IPS-NIHi7 (cell line): ENCODE measurements at regions not wholly inside any gene's neighbourhood (a gene's known extent, or its start where the extent isn't known, plus 50 kb on each side); places are given as distances from the start of the nearest gene placed in this dataset.

Experiments
- DNase-seq: peaks from one replicate; pipeline ENCODE4 v3.0.0; 2012; ENCODE audit warnings: mixed read lengths; ENCODE audit errors: extremely low spot score

DNA sequence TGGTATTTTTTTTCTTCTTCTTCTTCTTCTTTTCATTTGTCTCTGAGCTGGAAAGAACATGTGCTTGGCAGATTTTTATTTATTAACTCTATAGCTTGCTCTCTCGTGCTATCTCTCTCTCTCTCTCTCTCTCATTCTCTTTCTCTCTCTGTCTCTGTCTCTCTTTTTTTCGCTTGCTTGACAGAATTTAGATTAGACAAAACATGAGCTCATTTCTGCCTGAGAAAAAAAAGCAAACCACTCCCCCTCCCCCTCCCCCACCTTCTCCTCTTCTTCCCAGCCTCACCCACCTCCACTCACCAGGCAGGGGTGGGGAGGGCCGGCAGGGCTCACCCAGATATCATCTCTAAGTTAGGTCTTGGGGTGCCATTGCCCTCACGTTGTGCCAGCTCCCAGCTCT lies 81.5 kb downstream of the PJA1 start:
- no peak for DNase-seq

DNA sequence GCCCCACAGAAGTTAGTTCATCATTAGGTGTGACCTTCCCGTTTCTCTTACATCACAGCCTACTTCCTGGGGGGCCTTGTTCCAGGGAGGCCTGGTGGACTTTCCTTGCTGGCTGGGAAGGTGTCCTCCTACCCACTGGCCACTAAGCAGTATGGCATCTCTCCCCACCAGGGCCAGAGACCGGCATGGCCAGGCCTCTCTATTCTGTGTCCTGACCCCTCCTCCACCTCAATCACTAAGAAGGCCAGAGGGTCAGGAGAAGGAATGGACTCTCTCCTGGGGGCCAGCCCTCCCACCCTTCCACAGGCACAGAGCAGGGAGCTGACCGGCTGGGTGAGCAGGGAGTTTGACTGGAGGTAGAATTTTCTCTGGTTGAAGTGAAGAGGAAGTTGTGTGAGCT lies 81.9 kb downstream of the PJA1 start:
- DNase-seq, result no peak

DNA sequence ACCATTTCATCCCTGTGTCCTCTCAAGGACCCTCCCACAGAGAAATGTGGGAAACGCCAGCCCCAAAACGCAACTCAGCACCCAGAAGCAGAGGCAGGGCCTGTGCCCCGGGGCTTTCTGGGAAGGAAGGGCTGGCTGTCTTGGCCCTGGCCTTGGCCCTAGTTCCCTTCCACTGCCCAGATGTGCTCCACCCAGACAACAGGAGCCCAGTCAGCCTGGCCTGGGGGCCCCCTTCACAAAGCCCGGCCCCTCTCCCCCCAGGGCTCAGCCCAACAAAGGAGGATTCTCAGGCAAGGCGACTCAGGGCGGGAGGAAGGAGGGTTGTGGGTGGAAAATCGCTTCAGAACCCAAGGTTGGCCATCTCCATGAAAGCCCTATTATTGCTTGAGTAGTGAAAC lies 82.5 kb downstream of the PJA1 start:
- DNase-seq, result no peak

DNA sequence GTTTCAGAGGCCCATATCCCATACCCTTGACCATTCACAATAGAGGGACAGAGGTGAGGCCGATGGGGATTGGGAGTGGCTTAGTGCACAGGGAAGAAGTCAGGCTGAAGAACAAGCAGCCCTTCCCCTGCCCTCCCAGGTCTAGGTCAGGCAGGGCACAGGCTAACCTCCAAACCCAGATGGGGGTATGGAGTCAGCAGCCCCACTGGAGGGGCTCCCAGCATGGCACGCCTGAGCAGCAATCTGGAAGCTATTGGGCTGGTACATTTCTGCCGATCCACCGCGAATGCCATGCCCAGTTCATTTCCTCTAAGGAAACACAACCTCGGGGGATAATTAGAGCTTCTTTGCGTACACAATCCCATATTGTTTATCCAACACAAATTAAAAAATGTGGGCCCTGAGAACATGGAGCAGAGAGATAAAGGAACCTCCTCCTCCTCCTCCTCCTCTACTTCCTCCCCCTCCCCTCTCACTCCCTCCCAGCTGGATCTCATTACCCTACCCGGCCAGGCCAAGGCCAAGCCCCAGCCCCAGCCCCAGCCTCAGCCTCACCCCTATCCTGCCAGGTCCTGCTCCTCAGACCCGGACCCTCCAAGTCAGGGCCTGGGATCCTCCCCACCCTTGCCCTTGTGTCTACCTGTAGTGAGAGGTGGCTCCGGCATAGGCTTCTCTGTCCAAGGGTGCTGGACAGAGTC lies 83.0 kb downstream of the PJA1 start:
- DNase-seq, result no peak

DNA sequence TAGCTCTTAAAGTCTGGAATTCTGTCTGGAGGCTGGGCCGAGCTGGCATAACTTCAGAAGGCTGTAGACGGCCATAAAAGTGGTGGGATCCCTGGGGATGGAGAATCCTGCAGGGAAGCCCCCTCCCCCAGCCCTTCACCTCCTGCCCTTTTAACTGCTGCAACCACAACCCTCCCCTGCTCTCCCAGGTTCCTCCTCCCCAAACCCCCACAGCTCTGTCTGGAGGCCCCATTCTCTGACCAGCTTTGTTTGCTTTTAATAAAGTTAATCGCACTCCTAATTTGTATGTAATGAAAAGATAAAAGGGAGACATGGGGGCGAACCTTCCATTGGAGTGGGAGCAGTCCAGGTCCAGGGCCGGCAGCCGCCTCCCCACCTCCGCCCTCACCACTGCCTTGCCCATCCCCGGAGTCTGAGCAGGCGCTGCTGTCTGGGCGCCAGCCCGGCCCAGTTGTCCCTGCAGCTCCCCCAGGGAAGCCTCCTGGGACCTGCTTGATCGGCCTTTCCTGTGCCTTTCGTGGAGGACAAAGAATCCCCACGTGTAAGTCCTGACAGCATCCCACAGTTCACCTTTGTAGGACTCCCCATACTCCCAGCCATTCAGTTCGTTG lies 84.3 kb downstream of the PJA1 start:
- DNase-seq, result no peak

DNA sequence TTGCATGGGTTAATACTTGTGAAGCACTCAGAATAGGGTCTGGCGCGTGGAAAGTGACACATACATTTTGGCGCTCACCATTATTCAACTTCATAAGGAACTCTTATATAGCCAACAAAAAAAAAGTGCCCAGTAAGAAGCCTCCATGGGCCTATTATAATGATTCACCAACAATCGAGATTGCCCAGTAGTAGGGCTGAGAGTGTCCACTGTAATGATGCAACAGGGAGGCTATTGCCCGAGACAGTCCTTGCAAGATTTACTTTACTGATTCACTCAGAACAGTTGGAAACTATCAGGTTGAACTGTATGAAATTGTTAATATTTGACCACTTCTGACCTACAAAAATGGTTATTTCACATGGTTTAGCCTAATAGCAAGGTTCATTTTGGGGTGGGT lies 86.0 kb downstream of the PJA1 start:
- DNase-seq, result no peak

DNA sequence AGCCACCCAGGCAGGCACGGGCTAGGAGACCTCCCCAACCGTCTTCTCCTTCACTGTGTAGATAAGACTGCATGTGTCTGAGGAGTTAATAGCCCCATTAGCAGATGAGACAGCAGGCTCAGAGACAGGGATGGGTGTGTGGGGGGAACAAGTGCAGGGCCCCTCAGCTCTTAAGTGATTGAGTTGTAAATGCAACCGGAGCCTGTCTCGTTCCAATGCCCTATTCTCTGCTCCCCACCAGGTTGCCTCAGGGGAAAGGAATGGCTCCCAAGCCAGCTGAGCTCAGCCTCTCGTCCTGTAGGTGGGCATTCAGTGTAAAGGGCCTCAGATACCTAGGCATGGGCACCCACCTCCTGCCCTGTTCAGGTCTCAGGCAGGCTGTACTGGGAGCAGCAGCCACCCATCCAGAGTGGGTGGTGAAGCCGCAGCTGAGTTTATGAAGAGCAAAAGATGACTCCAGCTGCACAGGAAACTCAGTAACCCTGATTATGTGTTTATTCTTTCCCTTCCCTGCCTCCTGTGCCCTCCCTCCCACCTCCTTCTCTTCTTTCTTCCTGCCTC lies 87.3 kb downstream of the PJA1 start:
- DNase-seq, result no peak

DNA sequence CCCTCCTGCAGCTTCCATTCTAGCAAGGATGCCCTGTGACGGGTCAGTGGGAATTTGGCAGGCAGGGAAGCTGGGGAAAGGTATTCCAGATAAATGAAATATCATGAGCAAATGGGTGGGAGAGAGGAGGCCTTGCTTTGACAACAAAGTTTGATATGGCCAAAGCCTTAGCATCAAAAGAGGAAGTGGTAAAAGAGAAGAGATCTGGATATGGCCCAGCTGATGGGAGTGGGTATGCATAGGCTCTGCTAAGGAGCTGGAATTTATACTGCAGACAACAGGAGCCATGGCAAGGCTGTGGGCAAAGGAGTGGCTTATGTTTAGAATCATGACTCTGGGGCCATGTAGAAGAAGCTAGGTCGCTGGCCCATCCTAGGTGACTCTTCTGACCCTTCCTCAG lies 89.2 kb downstream of the PJA1 start:
- DNase-seq, result no peak

DNA sequence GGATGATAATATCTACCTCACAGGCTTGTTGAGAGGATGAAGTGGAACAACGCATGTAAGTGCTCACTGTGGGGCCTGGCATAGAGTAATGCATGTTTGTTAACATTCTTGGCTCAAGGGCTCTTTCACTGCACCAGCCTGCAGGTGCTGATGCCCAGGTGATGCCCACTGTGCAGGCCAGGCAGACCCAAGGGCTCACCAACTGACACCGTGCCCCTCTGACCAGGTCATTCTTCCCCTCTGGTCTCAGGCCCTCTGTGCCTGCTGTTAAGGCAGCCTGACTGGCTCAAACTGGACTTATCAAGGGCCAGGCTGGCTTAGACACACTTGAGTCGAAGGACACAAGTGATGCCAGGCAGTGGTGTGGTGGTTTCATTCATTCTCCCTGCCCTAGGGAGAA lies 90.5 kb downstream of the PJA1 start:
- DNase-seq, result no peak

DNA sequence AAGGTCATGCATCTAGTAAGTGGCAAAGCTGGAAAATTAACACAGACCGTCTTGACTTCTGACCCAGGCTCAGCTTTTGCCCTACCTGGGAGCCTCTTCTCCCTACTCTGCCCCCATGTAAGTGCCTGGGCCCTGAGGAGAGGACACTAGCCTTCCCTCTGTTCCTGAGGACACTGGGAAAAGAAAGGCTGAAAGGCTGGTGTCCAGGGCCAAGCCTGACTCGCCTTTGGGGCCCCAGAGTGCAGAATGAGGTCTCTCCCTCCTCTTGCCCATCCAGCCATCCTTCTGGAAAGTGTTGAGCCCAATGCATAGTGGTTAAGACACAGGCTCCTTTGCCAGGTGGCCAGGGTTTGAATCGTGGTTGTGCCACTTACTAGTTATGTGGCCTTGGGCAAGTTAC lies 91.5 kb downstream of the PJA1 start:
- DNase-seq, result no peak

DNA sequence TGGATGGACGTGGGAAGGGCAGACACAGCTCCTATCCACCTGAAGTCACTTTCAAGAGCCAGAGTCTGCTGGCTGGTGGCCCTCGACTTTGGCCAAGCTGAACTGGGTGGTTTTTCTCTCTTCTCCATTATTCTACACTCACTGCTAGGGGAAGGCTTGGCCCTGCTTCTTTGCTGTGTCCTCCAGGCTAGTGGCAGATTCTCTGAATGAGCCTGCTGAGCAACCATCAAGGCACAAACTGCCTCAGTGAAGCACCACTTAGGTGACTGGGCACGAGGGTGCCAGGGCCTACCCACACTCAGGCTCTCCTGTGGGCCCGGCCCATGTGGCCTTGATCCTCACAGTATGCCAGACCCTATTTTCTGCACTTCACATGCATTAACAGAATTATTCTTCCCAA lies 92.0 kb downstream of the PJA1 start:
- DNase-seq, result no peak

DNA sequence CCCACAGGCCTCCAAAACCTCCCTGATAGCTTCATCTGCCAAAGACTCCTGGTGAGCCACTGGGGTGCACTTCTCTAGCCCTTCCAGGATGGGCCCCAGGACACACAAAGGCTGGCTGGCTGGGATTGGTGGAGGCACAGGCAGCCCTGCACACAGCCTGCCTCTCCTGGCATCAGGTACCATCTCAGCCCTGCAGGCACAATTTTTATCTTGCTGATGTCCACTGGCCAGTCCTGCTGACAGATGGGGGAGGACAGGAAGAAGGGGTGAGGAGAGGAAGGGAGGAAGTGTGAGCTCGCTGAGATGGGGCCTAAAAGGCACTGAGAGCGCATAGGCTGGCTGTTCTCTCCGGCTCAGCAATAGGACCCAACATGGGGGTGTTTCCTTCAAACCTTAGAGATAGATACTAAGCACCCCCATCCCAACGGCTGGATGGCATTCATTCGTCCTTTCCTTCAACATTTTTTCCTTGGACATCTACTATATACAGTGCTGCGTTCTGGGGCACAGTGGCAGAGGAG lies 92.7 kb downstream of the PJA1 start:
- DNase-seq, result no peak

DNA sequence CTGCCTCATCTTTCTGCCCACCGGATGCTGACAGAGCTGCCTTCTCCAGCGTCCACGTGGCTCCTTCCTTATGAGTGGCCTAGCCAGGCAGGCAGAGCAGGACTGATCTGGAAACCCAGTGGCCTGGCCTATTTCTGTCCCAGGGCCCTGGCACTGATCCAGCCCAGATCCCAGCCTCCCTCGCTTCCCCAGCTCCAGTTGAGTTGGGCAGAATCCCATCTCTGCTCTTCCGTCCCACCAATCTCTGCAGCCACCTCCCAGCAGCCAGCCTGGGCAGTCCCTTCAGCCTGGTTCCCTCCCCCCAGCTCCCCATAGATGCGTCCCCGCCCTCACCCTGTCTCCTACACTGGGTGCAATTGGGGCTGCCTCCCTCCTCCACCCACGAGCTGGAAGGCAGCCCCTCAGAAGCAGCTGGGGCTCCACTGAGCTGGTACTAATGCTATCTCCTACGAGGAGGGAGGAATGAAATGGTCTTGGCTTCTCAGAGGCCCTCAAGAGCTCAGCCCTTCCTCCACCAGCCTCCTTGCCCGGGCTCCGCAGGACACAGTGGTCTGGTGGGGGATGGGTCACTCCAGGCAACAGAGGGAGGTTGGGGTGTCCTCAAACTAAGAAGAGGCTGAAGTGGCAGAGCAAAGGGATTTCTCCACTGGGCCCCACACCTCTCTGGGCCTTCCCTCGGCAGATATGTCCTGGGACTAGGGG lies 94.2 kb downstream of the PJA1 start:
- no peak for DNase-seq

DNA sequence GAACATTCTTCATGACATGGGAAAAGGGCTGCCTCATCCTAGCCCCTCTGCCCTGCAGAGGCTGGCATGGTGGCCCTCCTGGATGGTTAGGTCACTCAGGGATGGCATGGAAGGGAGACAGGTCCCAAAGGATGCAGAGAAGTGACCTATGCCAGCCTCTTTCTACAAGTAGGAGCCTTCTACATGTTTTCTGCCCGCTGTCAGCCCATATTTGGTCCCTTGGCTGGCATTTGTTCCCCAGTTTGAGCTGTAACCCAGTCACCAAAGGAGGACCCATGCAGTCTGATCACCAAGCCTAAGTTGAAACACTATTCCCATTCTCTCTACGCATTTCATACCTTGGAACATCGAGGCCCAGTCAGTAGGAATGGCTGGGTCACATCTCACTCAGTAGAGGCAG lies 95.4 kb downstream of the PJA1 start:
- DNase-seq, result no peak

DNA sequence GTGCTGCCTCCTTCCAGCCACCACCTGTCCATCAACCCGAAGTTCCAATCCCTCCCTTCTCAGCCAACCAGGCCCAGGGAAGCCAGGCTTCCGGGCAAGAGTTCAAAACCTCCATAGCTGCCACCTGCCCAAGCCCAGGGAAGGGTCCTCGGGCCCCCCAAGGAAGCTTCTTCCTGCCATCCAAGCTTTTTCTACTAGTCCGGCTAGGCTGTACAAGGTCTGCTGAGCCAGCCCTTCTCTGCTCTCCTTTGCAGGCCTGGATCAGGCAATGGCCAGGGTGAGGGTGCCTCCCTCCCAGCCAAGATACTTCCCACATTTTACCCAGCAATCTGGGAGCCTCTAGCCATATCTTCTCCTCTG lies 96.2 kb downstream of the PJA1 start:
- no peak for DNase-seq

DNA sequence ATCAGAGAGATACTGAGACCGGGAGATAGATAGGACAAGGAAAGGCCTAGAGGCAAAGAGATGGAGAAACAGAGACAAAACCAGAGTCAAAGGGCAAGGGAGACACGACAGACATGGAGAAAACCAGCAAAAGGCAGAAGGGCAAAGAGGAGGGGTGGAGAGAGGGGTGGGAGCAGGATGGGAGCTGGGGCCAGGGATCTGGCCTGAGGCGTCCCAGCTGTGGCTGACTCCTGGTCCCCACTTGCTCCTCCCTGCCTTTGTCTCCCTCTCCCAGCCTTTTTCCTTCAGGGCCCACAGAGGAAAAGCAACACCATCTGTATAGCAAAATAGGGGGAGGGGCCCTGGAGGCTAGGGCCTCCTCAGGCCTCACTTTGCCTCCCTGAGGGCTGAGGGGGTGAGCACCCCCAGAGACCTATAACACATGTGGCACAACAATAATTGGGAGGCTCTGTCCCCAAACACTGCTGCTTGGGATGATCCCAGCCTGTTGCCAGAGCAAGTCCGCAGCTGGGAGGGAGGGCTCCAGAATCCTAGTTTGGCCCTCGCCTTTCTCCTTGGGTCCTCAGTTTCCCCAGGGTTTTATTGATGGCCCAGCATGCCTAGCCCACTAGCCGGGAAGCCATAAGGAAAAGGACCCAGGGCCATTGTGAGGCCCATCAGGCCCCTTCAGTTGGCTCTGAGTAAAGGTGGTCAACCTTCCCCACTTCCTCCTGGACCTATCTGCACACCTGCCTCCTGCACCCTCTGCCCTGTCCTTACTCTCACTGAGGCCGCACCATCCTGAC lies 96.8 kb downstream of the PJA1 start:
- DNase-seq, result no peak

DNA sequence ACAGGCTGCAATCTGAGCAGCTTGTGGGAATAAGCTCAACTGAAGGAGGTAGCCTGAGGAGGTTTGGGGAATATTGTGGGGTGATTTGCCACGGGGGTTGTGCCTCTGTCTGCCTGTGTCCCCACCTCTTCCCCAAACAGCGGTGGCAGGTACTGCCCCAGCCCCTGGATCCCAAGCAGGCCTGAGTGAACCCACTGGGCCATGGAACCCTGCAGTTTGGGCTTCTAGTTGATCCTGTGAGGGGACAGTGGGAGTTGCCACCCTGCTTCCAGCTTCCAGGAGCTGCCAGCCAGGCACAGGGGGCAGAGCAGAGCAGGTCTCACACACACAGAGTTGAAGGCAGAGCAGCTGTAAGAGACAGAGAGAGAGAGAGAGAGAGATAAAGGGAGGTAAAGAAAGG lies 97.4 kb downstream of the PJA1 start:
- no peak for DNase-seq

DNA sequence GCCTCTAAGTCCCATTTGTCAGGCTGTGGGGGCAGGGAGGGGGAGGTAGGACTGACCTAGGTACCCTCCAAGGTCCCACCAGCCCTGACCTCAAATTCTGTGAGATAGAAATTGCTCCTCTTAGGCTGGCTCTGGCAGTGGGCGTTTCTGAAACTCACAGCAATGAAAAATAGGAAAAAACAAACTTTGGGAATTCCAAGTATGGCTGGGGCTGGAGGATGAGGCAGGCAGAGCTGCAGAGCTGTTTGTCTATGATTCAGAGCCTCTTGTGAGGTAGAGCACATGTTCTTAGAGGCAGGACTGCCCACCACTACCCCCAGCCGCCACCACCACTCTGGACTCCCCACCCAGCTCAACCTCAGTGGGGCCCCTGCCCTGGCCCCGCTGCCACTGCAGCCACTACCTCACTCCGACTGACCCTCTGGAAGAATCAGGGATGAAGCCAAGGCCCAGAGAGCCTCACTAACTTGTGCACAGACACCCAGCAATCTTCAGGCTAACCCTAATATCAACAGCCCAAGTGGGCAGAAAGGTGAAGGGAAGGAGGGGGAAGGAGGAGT lies 98.2 kb downstream of the PJA1 start:
- no peak for DNase-seq

DNA sequence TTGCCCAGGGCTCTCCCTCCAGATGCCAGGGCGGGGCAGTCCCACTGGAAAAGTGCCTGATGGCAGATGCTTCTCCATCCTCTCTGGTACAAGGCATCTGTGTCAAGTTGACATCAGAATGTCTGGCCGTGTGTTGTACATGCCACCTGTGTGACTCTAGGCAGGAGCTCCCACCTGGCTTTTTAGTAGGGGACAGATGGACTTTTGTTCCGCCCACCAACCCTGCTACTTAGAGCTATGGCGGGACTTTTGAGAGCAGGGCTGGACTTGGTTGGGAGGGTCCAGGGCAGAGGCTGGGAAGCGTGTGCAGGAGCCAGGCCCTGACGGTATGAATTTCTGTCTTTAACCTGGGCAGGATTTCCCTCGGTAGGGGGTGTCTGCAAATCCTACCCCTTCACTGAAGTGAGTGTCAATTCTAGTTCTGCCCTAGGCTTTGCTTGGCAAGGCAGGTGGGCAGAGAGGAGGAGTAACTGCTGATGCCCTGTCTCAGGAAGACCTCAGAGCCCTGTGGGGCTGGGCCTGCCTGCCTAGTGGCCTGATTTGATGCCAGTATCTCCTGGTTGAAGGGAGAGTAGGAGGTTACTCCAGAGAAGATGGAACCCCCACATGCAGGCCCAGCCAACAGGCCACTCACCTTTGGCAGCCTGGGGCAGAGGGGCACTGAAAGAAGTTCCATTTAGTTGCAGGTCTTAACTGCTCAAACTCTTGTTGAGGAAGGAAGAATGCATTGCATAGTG lies 99.1 kb downstream of the PJA1 start:
- DNase-seq, result no peak

DNA sequence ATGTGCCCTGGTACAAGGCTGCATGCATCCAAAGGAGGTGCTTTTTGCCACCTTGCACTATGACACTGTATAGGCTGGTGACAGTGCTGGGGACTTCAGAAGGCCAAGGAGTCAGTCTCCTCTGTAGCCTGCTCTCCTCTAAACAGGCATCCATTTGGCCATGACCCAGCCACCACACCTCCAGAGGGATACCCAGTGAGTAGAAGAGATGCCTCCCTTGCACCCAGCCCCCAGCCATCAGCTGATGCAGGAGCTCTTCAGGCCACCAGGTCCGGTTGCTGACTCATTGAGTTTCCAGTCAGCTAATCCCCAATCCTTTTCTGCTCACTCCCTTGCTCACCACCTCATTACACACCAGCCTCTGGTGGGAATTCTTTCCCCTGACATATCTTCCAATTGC lies 99.8 kb downstream of the PJA1 start:
- no peak for DNase-seq

DNA sequence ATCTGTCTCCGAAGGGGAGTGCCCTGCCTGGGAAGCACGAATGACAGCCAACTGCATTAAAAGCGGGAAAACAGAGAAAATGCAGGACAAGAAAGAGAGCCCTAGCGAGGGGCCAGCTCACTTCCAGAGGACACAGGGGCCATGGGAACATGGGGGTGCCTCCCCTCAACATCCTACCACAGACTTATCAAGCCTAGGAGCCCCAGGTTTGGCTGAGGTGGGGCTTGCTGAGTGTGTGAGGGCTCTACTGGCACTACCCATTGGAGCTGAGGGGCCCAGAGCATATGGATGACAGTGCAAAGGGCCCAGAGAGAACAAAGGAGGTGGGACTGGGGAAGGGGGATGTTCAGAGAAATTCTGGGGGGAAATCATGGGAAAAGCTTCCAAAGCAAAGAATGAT lies 101.8 kb downstream of the PJA1 start:
- DNase-seq, result no peak
